ENCODE measurements at regions not wholly inside any gene's neighbourhood (a gene's known extent, or its start where the extent isn't known, plus 50 kb on each side); places are given as distances from the start of the nearest gene placed in this dataset.

GRCh38 chr10:128386816-128387604 is 260.8 kb upstream of the MKI67 start:
- H3K36me3 ChIP-seq (replicated peaks in 1 of 2; ENCODE audit: control insufficient read depth in 1 of 2, insufficient read depth in 2 of 2, low read length in 1 of 2), result no peaks in the 10 kb centered on the region
- H3K9me2 ChIP-seq, result no peaks in the 10 kb centered on the region
- H3K9me3 ChIP-seq, result no peaks in the 10 kb centered on the region
- no peak overlapping the region for H3K4me3 ChIP-seq (ENCODE audit: low read depth in 2 of 2, low read length in 1 of 2)
- no peak overlapping the region for H3K4me2 ChIP-seq
- H3K79me2 ChIP-seq (ENCODE audit: insufficient read depth), result no peaks in the 10 kb centered on the region
- no peaks in the 10 kb centered on the region for H4K20me1 ChIP-seq (ENCODE audit: insufficient read depth)
- no peak for TF ChIP-seq EP300 (IDR thresholded peaks at IDR 0.05; ENCODE audit: borderline replicate concordance in 1 of 2, low read depth in 1 of 2, low read length in 1 of 2)
- TF ChIP-seq IRF3 (IDR thresholded peaks at IDR 0.05; ENCODE audit: low read depth, low read length), result no peak
- no peak for TF ChIP-seq MAX (IDR thresholded peaks at IDR 0.05; ENCODE audit: low read depth)
- TF ChIP-seq MEF2A (IDR thresholded peaks at IDR 0.05; ENCODE audit: borderline replicate concordance, low read depth), result no peak
- TF ChIP-seq, protein P1, sequence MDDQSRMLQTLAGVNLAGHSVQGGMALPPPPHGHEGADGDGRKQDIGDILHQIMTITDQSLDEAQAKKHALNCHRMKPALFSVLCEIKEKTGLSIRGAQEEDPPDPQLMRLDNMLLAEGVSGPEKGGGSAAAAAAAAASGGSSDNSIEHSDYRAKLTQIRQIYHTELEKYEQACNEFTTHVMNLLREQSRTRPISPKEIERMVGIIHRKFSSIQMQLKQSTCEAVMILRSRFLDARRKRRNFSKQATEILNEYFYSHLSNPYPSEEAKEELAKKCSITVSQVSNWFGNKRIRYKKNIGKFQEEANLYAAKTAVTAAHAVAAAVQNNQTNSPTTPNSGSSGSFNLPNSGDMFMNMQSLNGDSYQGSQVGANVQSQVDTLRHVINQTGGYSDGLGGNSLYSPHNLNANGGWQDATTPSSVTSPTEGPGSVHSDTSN (IDR thresholded peaks at IDR 0.05), result no peak
- TF ChIP-seq SMC3 (IDR thresholded peaks at IDR 0.05; ENCODE audit: low read depth, low read length), result no peak
- no peak for TF ChIP-seq TCF12 (IDR thresholded peaks at IDR 0.05)
- DNase-seq, result no peak
- POLR2A ChIA-PET, result no interaction called here
- WGBS (ENCODE audit: low lambda C conversion rate), result 37% methylated on average over 23 of the region's 24 CpGs
- CTCF ChIA-PET, result no interaction called here
- no peak overlapping the region for H3K27ac ChIP-seq (ENCODE audit: low read depth in 2 of 2, low read length in 1 of 2)
- no peaks in the 10 kb centered on the region for H3K27me3 ChIP-seq (ENCODE audit: insufficient read depth)
- no peaks in the 10 kb centered on the region for H3K4me1 ChIP-seq (ENCODE audit: control insufficient read depth in 1 of 2, insufficient read depth in 2 of 2, low read depth in 1 of 2, low read length in 1 of 2)
- no peak overlapping the region for H3K9ac ChIP-seq
- no peaks in the 10 kb centered on the region for H3F3A ChIP-seq (replicated peaks; ENCODE audit: insufficient read depth)
- H2AFZ ChIP-seq (ENCODE audit: low read depth), result no peak overlapping the region

DNA sequence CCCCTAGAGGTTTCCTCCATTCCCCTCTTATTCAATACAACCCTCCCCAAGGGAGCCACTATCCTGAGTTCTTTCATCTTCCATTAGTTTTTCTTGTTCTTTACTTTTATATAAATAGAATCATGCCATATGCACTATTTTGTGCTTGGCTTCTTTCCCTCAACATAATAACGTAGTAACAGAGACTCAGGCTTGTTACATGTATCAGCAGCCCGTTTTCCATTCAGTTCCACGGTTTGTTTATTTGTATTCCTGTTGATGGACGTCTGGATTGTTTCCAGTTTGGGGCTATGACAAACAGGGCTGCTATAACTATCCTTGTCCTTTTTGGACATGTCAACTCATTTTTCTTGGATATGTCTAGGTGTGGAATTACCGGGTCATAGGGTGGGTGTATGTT is 264.4 kb upstream of the MKI67 start:
- Histone ChIP-seq H2AFZ (ENCODE audit: low read depth) (no peak overlapping the region), H3K9ac (no peak overlapping the region), H3F3A (replicated peaks; ENCODE audit: insufficient read depth) (no peaks in the 10 kb centered on the region), H3K27ac (ENCODE audit: low read depth in 2 of 2, low read length in 1 of 2) (no peak overlapping the region), H3K79me2 (ENCODE audit: insufficient read depth) (no peaks in the 10 kb centered on the region), H3K36me3 (replicated peaks in 1 of 2; ENCODE audit: control insufficient read depth in 1 of 2, insufficient read depth in 2 of 2, low read length in 1 of 2) (no peaks in the 10 kb centered on the region), H3K9me2 (no peaks in the 10 kb centered on the region), H3K4me1 (ENCODE audit: control insufficient read depth in 1 of 2, insufficient read depth in 2 of 2, low read depth in 1 of 2, low read length in 1 of 2) (no peaks in the 10 kb centered on the region), H3K4me3 (ENCODE audit: low read depth in 2 of 2, low read length in 1 of 2) (no peak overlapping the region), H3K4me2 (no peak overlapping the region), H3K9me3 (no peaks in the 10 kb centered on the region), H3K27me3 (ENCODE audit: insufficient read depth) (no peaks in the 10 kb centered on the region), H4K20me1 (ENCODE audit: insufficient read depth) (no peaks in the 10 kb centered on the region)
- ChIA-PET POLR2A (no interaction called here), CTCF (no interaction called here)
- no peak for DNase-seq
- TF ChIP-seq GATA2 (CRISPR knock-in tag; IDR thresholded peaks at IDR 0.05) (no peak), CHD2 (IDR thresholded peaks at IDR 0.05; ENCODE audit: low read length, partially characterized antibody) (no peak), FOXJ3 (CRISPR knock-in tag; IDR thresholded peaks at IDR 0.05) (no peak), IRF3 (IDR thresholded peaks at IDR 0.05; ENCODE audit: low read depth, low read length) (no peak), JUND (IDR thresholded peaks at IDR 0.05) (no peak), SMC3 (IDR thresholded peaks at IDR 0.05; ENCODE audit: low read depth, low read length) (no peak), MEF2A (IDR thresholded peaks at IDR 0.05; ENCODE audit: borderline replicate concordance, low read depth) (no peak), MAX (IDR thresholded peaks at IDR 0.05; ENCODE audit: low read depth) (no peak), TCF12 (IDR thresholded peaks at IDR 0.05) (no peak), ELF1 (IDR thresholded peaks at IDR 0.05) (no peak), RFX5 (IDR thresholded peaks at IDR 0.05; ENCODE audit: low read length) (no peak), RXRA (IDR thresholded peaks at IDR 0.05; ENCODE audit: borderline replicate concordance, low read depth) (no peak)
- TF ChIP-seq, protein P1 (IDR thresholded peaks at IDR 0.05), result no peak
- TF ChIP-seq, protein P2, sequence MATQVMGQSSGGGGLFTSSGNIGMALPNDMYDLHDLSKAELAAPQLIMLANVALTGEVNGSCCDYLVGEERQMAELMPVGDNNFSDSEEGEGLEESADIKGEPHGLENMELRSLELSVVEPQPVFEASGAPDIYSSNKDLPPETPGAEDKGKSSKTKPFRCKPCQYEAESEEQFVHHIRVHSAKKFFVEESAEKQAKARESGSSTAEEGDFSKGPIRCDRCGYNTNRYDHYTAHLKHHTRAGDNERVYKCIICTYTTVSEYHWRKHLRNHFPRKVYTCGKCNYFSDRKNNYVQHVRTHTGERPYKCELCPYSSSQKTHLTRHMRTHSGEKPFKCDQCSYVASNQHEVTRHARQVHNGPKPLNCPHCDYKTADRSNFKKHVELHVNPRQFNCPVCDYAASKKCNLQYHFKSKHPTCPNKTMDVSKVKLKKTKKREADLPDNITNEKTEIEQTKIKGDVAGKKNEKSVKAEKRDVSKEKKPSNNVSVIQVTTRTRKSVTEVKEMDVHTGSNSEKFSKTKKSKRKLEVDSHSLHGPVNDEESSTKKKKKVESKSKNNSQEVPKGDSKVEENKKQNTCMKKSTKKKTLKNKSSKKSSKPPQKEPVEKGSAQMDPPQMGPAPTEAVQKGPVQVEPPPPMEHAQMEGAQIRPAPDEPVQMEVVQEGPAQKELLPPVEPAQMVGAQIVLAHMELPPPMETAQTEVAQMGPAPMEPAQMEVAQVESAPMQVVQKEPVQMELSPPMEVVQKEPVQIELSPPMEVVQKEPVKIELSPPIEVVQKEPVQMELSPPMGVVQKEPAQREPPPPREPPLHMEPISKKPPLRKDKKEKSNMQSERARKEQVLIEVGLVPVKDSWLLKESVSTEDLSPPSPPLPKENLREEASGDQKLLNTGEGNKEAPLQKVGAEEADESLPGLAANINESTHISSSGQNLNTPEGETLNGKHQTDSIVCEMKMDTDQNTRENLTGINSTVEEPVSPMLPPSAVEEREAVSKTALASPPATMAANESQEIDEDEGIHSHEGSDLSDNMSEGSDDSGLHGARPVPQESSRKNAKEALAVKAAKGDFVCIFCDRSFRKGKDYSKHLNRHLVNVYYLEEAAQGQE (IDR thresholded peaks at IDR 0.05; ENCODE audit: low read depth, low read length), result no peak
- 8% methylated on average over 5 of the region's 5 CpGs for WGBS (ENCODE audit: low lambda C conversion rate)
